ENCODE measurements at regions not wholly inside any gene's neighbourhood (a gene's known extent, or its start where the extent isn't known, plus 50 kb on each side); places are given as distances from the start of the nearest gene placed in this dataset.

DNA sequence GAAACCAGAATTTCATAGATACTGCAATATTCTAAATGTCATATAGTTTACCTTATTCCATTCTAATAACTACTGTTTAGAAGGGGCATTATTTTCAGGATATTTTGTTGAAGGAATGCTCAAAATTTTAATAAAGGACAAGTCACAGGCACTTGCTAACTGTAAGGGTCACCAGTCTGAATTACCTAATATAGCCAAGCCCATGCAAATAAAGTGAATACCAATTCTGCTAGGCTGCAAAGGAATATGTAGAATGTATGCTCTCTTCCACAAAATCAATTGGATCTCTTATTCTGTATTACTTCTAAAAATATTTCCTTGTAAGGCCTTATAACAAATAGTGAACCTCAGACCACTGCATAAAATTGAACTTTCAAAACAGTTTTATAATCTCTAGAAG lies 52.3 kb upstream of the FAT4 start:
- Histone ChIP-seq H3K4me3 (no peak overlapping the region), H3K27ac (no peak overlapping the region), H3K27me3 (peaks cover 3% of the 10 kb centered on the region), H3K4me1 (ENCODE audit: insufficient read depth) (no peaks in the 10 kb centered on the region), H3K9me3 (no peaks in the 10 kb centered on the region), H3K36me3 (no peaks in the 10 kb centered on the region)
- TF ChIP-seq, protein P1, sequence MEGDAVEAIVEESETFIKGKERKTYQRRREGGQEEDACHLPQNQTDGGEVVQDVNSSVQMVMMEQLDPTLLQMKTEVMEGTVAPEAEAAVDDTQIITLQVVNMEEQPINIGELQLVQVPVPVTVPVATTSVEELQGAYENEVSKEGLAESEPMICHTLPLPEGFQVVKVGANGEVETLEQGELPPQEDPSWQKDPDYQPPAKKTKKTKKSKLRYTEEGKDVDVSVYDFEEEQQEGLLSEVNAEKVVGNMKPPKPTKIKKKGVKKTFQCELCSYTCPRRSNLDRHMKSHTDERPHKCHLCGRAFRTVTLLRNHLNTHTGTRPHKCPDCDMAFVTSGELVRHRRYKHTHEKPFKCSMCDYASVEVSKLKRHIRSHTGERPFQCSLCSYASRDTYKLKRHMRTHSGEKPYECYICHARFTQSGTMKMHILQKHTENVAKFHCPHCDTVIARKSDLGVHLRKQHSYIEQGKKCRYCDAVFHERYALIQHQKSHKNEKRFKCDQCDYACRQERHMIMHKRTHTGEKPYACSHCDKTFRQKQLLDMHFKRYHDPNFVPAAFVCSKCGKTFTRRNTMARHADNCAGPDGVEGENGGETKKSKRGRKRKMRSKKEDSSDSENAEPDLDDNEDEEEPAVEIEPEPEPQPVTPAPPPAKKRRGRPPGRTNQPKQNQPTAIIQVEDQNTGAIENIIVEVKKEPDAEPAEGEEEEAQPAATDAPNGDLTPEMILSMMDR (IDR thresholded peaks at IDR 0.05), result no peak
- no peak for TF ChIP-seq EP300 (IDR thresholded peaks at IDR 0.05)
- no peak for TF ChIP-seq POLR2A (IDR thresholded peaks at IDR 0.05)
- intact Hi-C loops (cut with DNase I), result no loop called here
- no peak for DNase-seq

DNA sequence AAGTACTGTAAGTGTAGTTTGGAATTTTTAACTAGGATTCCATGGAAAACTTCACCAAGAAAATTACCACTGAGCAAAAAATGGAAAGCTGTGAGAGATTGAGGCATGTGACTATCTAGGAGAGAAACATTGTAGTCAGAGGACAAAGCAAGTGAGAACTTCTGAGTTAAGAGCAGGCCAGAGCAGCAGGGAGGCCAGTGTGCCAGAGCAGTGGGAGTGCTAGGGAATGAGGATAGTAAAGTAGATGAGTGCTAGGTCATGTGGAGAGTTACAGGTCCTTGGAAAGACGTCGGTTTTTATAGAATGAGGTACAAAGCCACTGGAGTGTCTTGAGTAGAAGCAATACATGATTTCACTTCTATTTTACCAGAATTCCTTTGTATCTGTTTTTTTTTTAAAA lies 52.7 kb upstream of the FAT4 start:
- Histone ChIP-seq H3K36me3 (no peaks in the 10 kb centered on the region), H3K27me3 (peaks cover 3% of the 10 kb centered on the region), H3K27ac (no peak overlapping the region), H3K9me3 (no peaks in the 10 kb centered on the region), H3K4me3 (no peak overlapping the region), H3K4me1 (ENCODE audit: insufficient read depth) (no peaks in the 10 kb centered on the region)
- TF ChIP-seq POLR2A (IDR thresholded peaks at IDR 0.05) (no peak), EP300 (IDR thresholded peaks at IDR 0.05) (no peak)
- TF ChIP-seq, protein P1 (IDR thresholded peaks at IDR 0.05), result no peak
- WGBS, 3 donors, result 83 to 90% (median 87%) methylated on average over 2 of the region's 2 CpGs
- DNase-seq, result no peak
- intact Hi-C loops (cut with DNase I), result no loop called here

DNA sequence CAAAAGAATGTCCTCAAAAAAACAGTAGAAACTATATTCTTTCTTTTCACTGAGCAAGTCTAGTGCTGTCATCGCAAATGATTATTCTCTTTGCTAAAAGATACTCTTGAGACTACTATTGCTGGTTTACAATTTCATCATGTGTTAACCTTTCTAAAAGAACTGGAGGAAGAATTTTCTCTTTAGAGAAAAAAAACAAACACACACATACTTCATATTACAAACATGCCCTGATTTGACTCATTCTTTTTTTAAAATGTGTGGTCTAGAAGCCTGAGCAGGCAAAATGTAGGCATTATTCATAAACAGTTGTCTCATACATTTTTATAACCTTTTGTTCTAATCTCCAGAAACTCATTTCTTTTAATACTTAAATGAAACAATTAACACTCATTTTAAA lies 60.6 kb upstream of the FAT4 start:
- Histone ChIP-seq H3K4me1 (ENCODE audit: insufficient read depth) (no peaks in the 10 kb centered on the region), H3K9me3 (no peaks in the 10 kb centered on the region), H3K4me3 (no peak overlapping the region), H3K27ac (no peak overlapping the region), H3K27me3 (no peaks in the 10 kb centered on the region), H3K36me3 (no peaks in the 10 kb centered on the region)
- DNase-seq, result no peak
- WGBS, 3 donors, result 31 to 52% (median 34%) methylated on average over 1 of the region's 1 CpG
- TF ChIP-seq, protein P1 (IDR thresholded peaks at IDR 0.05), result no peak
- TF ChIP-seq EP300 (IDR thresholded peaks at IDR 0.05) (no peak), POLR2A (IDR thresholded peaks at IDR 0.05) (no peak)
- intact Hi-C loops (cut with DNase I), result no loop called here

DNA sequence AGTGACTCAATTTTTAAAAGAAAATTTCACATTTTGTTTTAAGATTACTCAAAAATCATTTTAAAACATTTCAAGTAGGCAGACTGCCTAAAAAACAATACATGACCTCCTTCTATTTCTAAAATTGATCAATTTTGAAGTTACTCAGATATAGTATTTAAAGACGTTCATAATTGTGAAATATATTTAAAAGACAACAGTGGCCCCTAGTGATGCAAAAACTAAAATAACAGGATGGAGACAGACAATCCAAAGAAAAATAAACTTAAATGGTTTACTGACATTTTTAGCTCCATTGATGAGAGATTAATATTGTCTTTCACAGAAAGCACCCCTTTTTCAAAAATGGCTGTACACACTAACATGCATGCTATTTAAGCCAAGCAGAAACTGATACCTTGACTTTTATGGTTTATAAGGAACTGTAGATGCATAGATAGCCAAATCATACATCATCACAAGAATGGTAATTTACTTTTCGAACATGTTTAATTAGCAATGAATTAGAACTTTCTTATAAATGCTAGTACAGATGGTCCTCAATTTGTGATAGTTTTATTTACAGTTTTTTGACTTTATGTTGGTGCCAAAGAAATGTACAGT lies 69.8 kb upstream of the FAT4 start:
- H3K4me1 ChIP-seq (ENCODE audit: insufficient read depth), result no peaks in the 10 kb centered on the region
- intact Hi-C loops (cut with DNase I), result no loop called here
- no peaks in the 10 kb centered on the region for H3K27me3 ChIP-seq
- H3K36me3 ChIP-seq, result no peaks in the 10 kb centered on the region
- DNase-seq, result no peak
- H3K27ac ChIP-seq, result no peak overlapping the region
- no peak overlapping the region for H3K4me3 ChIP-seq
- no peaks in the 10 kb centered on the region for H3K9me3 ChIP-seq
- 30 to 42% (median 38%) methylated on average over 2 of the region's 2 CpGs for WGBS, 3 donors
- TF ChIP-seq POLR2A (IDR thresholded peaks at IDR 0.05), result no peak
- TF ChIP-seq EP300 (IDR thresholded peaks at IDR 0.05), result no peak
- TF ChIP-seq, protein P1 (IDR thresholded peaks at IDR 0.05), result no peak
